B cell (primary cell): ENCODE measurements at regions not wholly inside any gene's neighbourhood (a gene's known extent, or its start where the extent isn't known, plus 50 kb on each side); places are given as distances from the start of the nearest gene placed in this dataset.

Experiments used
- CTCF ChIP-seq: fragments of 200-600 bp; IDR thresholded peaks from one replicate; pipeline ENCODE4 v1.8.0; 2022; ENCODE audit warnings: antibody characterized with exemption, mild to moderate bottlenecking
- EZH2 ChIP-seq: IDR thresholded peaks from 2 replicates; pipeline ENCODE4 v1.6.1; 2012; ENCODE audit warnings: borderline replicate concordance, low read depth, mild to moderate bottlenecking, moderate library complexity, low read length; ENCODE audit not compliant: insufficient read depth, poor library complexity, severe bottlenecking

GRCh38 chr2:9110893-9111569 is 95.6 kb upstream of the ASAP2 start:
- no peak for TF ChIP-seq CTCF
- TF ChIP-seq EZH2: no peak
